ENCODE measurements at regions not wholly inside any gene's neighbourhood (a gene's known extent, or its start where the extent isn't known, plus 50 kb on each side); places are given as distances from the start of the nearest gene placed in this dataset.

- ChIA-PET CTCF (no interaction called here), POLR2A (no interaction called here)
- H3K4me1 Mint-ChIP-seq: no peaks in the 10 kb centered on the region
- Histone ChIP-seq H3K79me2 (ENCODE audit: control insufficient read depth, insufficient read depth, low read length) (no peaks in the 10 kb centered on the region), H3K9ac (ENCODE audit: low read length) (no peak overlapping the region), H4K20me1 (ENCODE audit: control insufficient read depth, insufficient read depth, low read length, poor library complexity, severe bottlenecking) (no peaks in the 10 kb centered on the region), H3K27ac (ENCODE audit: low read length in 2 of 2) (no peak overlapping the region), H3K9me3 (ENCODE audit: control extremely low read depth in 1 of 3, control insufficient read depth in 2 of 3, insufficient read depth in 1 of 3, low read length in 2 of 3) (no peaks in the 10 kb centered on the region), H3K27me3 (replicated peaks in 1 of 4; ENCODE audit: control extremely low read depth in 1 of 4, control insufficient read depth in 3 of 4, insufficient read depth in 4 of 4, low read length in 3 of 4) (no peaks in the 10 kb centered on the region), H3K4me3 (ENCODE audit: control extremely low read depth in 1 of 5, extremely low read depth in 1 of 5, insufficient read depth in 1 of 5, low read depth in 2 of 5, low read length in 4 of 5) (no peak overlapping the region), H3K4me2 (replicated peaks; ENCODE audit: low read depth, low read length, poor library complexity, severe bottlenecking) (no peak overlapping the region), H2AFZ (ENCODE audit: insufficient read depth, low read depth, low read length, poor library complexity, severe bottlenecking) (no peak overlapping the region), H3K4me1 (ENCODE audit: control insufficient read depth in 2 of 2, insufficient read depth in 2 of 2, low read length in 2 of 2) (no peaks in the 10 kb centered on the region), H3K36me3 (replicated peaks in 1 of 2; ENCODE audit: control extremely low read depth in 1 of 2, control insufficient read depth in 1 of 2, extremely low read depth in 1 of 2, insufficient read depth in 2 of 2, low read length in 1 of 2) (no peaks in the 10 kb centered on the region)
- H3K9me3 Mint-ChIP-seq (ENCODE audit: insufficient read depth): no peaks in the 10 kb centered on the region
- no peak for ATAC-seq (ENCODE audit: low read depth)
- intact Hi-C loops (cut with micrococcal nuclease): no loop called here
- no CpG with 5 or more reads among the region's 1 CpG for WGBS (ENCODE audit: insufficient coverage)
- TF ChIP-seq EZH2 (IDR thresholded peaks at IDR 0.05; ENCODE audit: borderline replicate concordance, insufficient read depth, low read depth, low read length, poor library complexity, severe bottlenecking) (no peak), CTCF (IDR thresholded peaks at IDR 0.05) (no peak)
- H3K4me3 Mint-ChIP-seq: no peak overlapping the region
- no peaks in the 10 kb centered on the region for H3K27me3 Mint-ChIP-seq
- no peak overlapping the region for H3K27ac Mint-ChIP-seq
- DNase-seq: no peak
Measured at GRCh38 chr2:107448160-107448559, 378.5 kb upstream of the RGPD4 start.

GRCh38 chr2:107461301-107461700 lies 365.4 kb upstream of the RGPD4 start:
- Histone ChIP-seq H3K4me3 (ENCODE audit: control extremely low read depth in 1 of 5, extremely low read depth in 1 of 5, insufficient read depth in 1 of 5, low read depth in 2 of 5, low read length in 4 of 5) (no peak overlapping the region), H4K20me1 (ENCODE audit: control insufficient read depth, insufficient read depth, low read length, poor library complexity, severe bottlenecking) (no peaks in the 10 kb centered on the region), H3K36me3 (replicated peaks in 1 of 2; ENCODE audit: control extremely low read depth in 1 of 2, control insufficient read depth in 1 of 2, extremely low read depth in 1 of 2, insufficient read depth in 2 of 2, low read length in 1 of 2) (no peaks in the 10 kb centered on the region), H3K9ac (ENCODE audit: low read length) (no peak overlapping the region), H3K27ac (ENCODE audit: low read length in 2 of 2) (no peak overlapping the region), H3K4me2 (replicated peaks; ENCODE audit: low read depth, low read length, poor library complexity, severe bottlenecking) (no peak overlapping the region), H3K4me1 (ENCODE audit: control insufficient read depth in 2 of 2, insufficient read depth in 2 of 2, low read length in 2 of 2) (no peaks in the 10 kb centered on the region), H3K9me3 (ENCODE audit: control extremely low read depth in 1 of 3, control insufficient read depth in 2 of 3, insufficient read depth in 1 of 3, low read length in 2 of 3) (no peaks in the 10 kb centered on the region), H2AFZ (ENCODE audit: insufficient read depth, low read depth, low read length, poor library complexity, severe bottlenecking) (no peak overlapping the region), H3K27me3 (replicated peaks in 1 of 4; ENCODE audit: control extremely low read depth in 1 of 4, control insufficient read depth in 3 of 4, insufficient read depth in 4 of 4, low read length in 3 of 4) (no peaks in the 10 kb centered on the region), H3K79me2 (ENCODE audit: control insufficient read depth, insufficient read depth, low read length) (no peaks in the 10 kb centered on the region)
- DNase-seq (no peak), ATAC-seq (ENCODE audit: low read depth) (no peak)
- no peak overlapping the region for H3K27ac Mint-ChIP-seq
- no peak for TF ChIP-seq EZH2 (IDR thresholded peaks at IDR 0.05; ENCODE audit: borderline replicate concordance, insufficient read depth, low read depth, low read length, poor library complexity, severe bottlenecking)
- no peak for TF ChIP-seq CTCF (IDR thresholded peaks at IDR 0.05)
- ChIA-PET POLR2A (no interaction called here), CTCF (no interaction called here)
- H3K9me3 Mint-ChIP-seq (ENCODE audit: insufficient read depth): peaks cover 3% of the 10 kb centered on the region
- H3K27me3 Mint-ChIP-seq: no peaks in the 10 kb centered on the region
- no peak overlapping the region for H3K4me3 Mint-ChIP-seq
- H3K4me1 Mint-ChIP-seq: no peaks in the 10 kb centered on the region
- 86% methylated on average over 2 of the region's 4 CpGs for WGBS (ENCODE audit: insufficient coverage)
- intact Hi-C loops (cut with micrococcal nuclease): no loop called here

Measured in B cell (primary cell).